SU-DHL-6 (cell line): ENCODE measurements at regions not wholly inside any gene's neighbourhood (a gene's known extent, or its start where the extent isn't known, plus 50 kb on each side); places are given as distances from the start of the nearest gene placed in this dataset.
"Not testable (repeated sequence)": the region's sequence is repeated elsewhere in the genome, so short reads cannot be mapped to it uniquely, and the experiment has no call there.

ENCODE experiments used
- H2AFZ ChIP-seq: fragments of 200-600 bp; sonication (generic); 2 replicates; pipeline ENCODE4 v1.6.1; 2014; ENCODE audit warnings: low read depth, mild to moderate bottlenecking, moderate library complexity, mixed read lengths, antibody characterized with exemption, low read length; ENCODE audit not compliant: severe bottlenecking
- H3F3A ChIP-seq: fragments of 200-600 bp; shearing (Covaris generic); 2 replicates; pipeline ENCODE4 v1.6.0; 2016; ENCODE audit warnings: antibody characterized with exemption, mild to moderate bottlenecking; ENCODE audit not compliant: insufficient read depth
- H3K27ac ChIP-seq: fragments of 200-600 bp; sonication (generic); 2 replicates; pipeline ENCODE4 v1.5.1; 2016; ENCODE audit warnings: low read depth, mild to moderate bottlenecking, low read length, moderate library complexity, mixed read lengths
- H3K27me3 ChIP-seq: fragments of 200-600 bp; sonication (generic), shearing (Covaris generic); 2 replicates; pipeline ENCODE4 v1.6.0; 2014; ENCODE audit warnings: mild to moderate bottlenecking, low read length
- H3K36me3 ChIP-seq: fragments of 200-600 bp; sonication (generic); 2 replicates; pipeline ENCODE4 v1.6.1; 2014; ENCODE audit warnings: mild to moderate bottlenecking, low read length, mixed read lengths
- H3K4me2 ChIP-seq: fragments of 300-600, 200-600 bp; shearing (Covaris generic), sonication (generic); 2 replicates; pipeline ENCODE4 v1.6.0; 2014; ENCODE audit warnings: low read length, low read depth, mild to moderate bottlenecking; ENCODE audit not compliant: poor library complexity, severe bottlenecking
- H3K4me3 ChIP-seq: fragments of 200-600 bp; sonication (generic); 2 replicates; pipeline ENCODE4 v1.5.1; 2014; ENCODE audit warnings: antibody characterized with exemption, low read length, mild to moderate bottlenecking, mixed read lengths; ENCODE audit not compliant: insufficient read depth, poor library complexity, severe bottlenecking
- H3K79me2 ChIP-seq: fragments of 200-600 bp; sonication (generic); 2 replicates; pipeline ENCODE4 v1.6.1; 2014; ENCODE audit warnings: mild to moderate bottlenecking, low read length, moderate library complexity; ENCODE audit not compliant: insufficient read depth
- H3K9ac ChIP-seq: fragments of 200-600 bp; sonication (generic); 2 replicates; pipeline ENCODE4 v1.7.0; 2014; ENCODE audit warnings: mild to moderate bottlenecking, low read length
- H3K9me2 ChIP-seq: fragments of 200-600 bp; sonication (generic); replicated peaks from 2 replicates; pipeline ENCODE4 v1.6.1; 2014; ENCODE audit warnings: low read length; ENCODE audit not compliant: insufficient read depth
- H3K9me3 ChIP-seq: fragments of 200-600 bp; sonication (generic); 2 replicates; pipeline ENCODE4 v1.6.1; 2014; ENCODE audit warnings: low read length, mixed read lengths; ENCODE audit not compliant: insufficient read depth
- H4K20me1 ChIP-seq: fragments of 200-600 bp; sonication (generic); 2 replicates; pipeline ENCODE4 v1.6.1; 2014; ENCODE audit warnings: low read depth, mild to moderate bottlenecking, antibody characterized with exemption, low read length, moderate library complexity, mixed read lengths
- EZH2phosphoT487 ChIP-seq: fragments of 200-600 bp; sonication (generic), shearing (Covaris generic); conservative IDR thresholded peaks from 2 replicates; pipeline ENCODE4 v1.6.1; 2018; ENCODE audit warnings: mild to moderate bottlenecking, antibody characterized with exemption, low read length, moderate library complexity, mixed read lengths
- TF ChIP-seq, protein P1 (sequence below): fragments of 200-600 bp; sonication (generic); IDR thresholded peaks from one replicate; pipeline ENCODE4 v1.5.1; 2017; ENCODE audit warnings: antibody characterized with exemption, mild to moderate bottlenecking, low read length, moderate library complexity; ENCODE audit not compliant: insufficient read depth, poor library complexity, severe bottlenecking

DNA sequence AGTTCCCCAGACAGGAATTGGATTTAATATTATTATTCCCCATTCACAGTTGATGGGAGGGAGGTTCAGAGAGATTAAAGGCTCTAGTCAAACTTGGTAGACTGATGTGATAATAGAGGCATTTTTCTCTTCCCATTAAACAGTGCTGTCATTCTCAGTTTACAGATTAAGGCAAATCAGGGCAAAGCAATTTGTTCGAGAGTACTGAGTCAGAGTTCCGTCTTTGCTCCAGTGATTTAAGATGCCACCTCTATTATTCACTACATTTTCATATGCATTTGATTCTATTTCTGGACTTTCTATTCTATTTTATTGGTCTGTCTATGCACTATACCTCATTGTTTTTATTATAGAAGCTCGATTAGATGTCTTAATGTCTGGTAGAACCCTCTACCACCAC lies 201.0 kb upstream of the RAI14 start:
- no peaks in the 10 kb centered on the region for H3F3A ChIP-seq
- H2AFZ ChIP-seq = no peak overlapping the region
- H3K79me2 ChIP-seq = no peaks in the 10 kb centered on the region
- H4K20me1 ChIP-seq = no peaks in the 10 kb centered on the region
- H3K27ac ChIP-seq = no peak overlapping the region
- H3K9ac ChIP-seq = no peak overlapping the region
- no peak for TF ChIP-seq EZH2phosphoT487
- TF ChIP-seq, protein P1, sequence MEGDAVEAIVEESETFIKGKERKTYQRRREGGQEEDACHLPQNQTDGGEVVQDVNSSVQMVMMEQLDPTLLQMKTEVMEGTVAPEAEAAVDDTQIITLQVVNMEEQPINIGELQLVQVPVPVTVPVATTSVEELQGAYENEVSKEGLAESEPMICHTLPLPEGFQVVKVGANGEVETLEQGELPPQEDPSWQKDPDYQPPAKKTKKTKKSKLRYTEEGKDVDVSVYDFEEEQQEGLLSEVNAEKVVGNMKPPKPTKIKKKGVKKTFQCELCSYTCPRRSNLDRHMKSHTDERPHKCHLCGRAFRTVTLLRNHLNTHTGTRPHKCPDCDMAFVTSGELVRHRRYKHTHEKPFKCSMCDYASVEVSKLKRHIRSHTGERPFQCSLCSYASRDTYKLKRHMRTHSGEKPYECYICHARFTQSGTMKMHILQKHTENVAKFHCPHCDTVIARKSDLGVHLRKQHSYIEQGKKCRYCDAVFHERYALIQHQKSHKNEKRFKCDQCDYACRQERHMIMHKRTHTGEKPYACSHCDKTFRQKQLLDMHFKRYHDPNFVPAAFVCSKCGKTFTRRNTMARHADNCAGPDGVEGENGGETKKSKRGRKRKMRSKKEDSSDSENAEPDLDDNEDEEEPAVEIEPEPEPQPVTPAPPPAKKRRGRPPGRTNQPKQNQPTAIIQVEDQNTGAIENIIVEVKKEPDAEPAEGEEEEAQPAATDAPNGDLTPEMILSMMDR = no peak
- H3K9me2 ChIP-seq = no peaks in the 10 kb centered on the region
- H3K4me3 ChIP-seq = no peak overlapping the region
- H3K9me3 ChIP-seq = no peaks in the 10 kb centered on the region
- H3K4me2 ChIP-seq = no peak overlapping the region
- no peaks in the 10 kb centered on the region for H3K27me3 ChIP-seq
- no peaks in the 10 kb centered on the region for H3K36me3 ChIP-seq

DNA sequence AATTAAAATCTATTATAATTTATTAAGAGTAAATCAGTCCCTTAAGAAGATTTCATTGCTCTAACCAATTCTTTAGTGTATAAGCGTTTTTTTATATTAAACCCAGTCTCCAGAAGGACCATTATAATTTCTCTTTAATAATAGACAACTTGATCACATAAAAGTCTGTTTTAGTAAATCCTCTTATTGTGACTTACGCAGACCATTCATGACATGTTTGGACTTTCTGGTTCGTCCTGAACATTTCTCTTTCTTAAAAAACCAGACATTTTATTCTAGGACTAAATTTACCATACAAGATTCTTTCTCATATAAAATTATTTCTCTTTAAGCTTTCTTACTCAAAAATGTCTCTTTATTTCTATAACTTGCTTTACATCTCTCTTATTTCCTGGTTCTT lies 196.2 kb upstream of the RAI14 start:
- Histone ChIP-seq H3K27me3 (no peaks in the 10 kb centered on the region), H3K9me3 (peaks cover 5% of the 10 kb centered on the region; the same call in 1 of the 2 replicates), H3K9ac (no peak overlapping the region), H3K79me2 (no peaks in the 10 kb centered on the region), H3K9me2 (no peaks in the 10 kb centered on the region), H4K20me1 (no peaks in the 10 kb centered on the region), H2AFZ (no peak overlapping the region), H3K27ac (no peak overlapping the region), H3F3A (no peaks in the 10 kb centered on the region), H3K36me3 (no peaks in the 10 kb centered on the region), H3K4me2 (no peak overlapping the region), H3K4me3 (no peak overlapping the region)
- no peak for TF ChIP-seq EZH2phosphoT487
- TF ChIP-seq, protein P1 = no peak

DNA sequence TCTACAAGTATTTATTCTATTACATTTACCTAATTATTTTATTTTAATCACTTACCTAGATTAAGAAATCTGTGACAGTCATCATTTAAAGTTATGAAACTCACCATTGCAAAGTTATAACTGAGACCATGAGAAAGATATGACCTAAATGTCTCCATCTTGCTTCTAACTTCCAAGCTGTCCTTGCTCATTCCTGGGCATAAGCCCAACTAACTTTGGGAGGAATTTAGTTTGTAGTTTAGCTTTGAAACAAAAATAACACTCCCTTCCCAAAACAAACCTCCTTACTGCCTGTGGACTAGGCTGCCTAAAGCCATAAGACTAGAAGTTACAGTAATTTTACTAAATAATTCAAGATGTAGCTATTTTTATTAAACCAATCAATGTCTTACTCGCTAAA lies 195.6 kb upstream of the RAI14 start:
- no peaks in the 10 kb centered on the region for H3K27me3 ChIP-seq
- peaks cover 5% of the 10 kb centered on the region; the same call in 1 of the 2 replicates for H3K9me3 ChIP-seq
- no peaks in the 10 kb centered on the region for H4K20me1 ChIP-seq
- H3K36me3 ChIP-seq = no peaks in the 10 kb centered on the region
- no peaks in the 10 kb centered on the region for H3F3A ChIP-seq
- H3K79me2 ChIP-seq = no peaks in the 10 kb centered on the region
- H3K4me2 ChIP-seq = no peak overlapping the region
- no peak overlapping the region for H3K4me3 ChIP-seq
- H3K27ac ChIP-seq = no peak overlapping the region
- no peaks in the 10 kb centered on the region for H3K9me2 ChIP-seq
- no peak overlapping the region for H3K9ac ChIP-seq
- no peak for TF ChIP-seq EZH2phosphoT487
- TF ChIP-seq, protein P1 = no peak
- no peak overlapping the region for H2AFZ ChIP-seq

DNA sequence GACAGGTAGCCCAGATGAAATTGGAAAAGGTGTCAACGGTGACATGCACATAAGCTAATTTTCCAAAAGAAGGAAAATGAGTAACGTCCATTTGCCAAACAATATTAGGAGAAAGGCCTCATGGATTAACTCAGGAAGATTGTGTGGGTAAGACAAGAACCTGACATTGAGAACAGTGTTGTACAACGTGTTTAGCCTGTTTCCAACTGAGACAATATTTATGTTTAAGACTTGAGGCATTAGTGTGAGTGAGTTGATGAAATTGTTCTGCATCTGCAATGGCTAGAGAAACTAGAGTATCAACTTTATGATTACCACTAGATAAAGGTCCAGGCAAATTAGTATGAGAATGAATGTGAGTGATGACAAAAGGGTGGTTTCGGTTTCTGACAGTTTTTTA lies 191.3 kb upstream of the RAI14 start:
- Histone ChIP-seq H3F3A (no peaks in the 10 kb centered on the region), H4K20me1 (no peaks in the 10 kb centered on the region), H3K4me3 (no peak overlapping the region), H3K27me3 (no peaks in the 10 kb centered on the region), H3K27ac (no peak overlapping the region), H3K79me2 (no peaks in the 10 kb centered on the region), H2AFZ (no peak overlapping the region), H3K9me3 (peaks cover 5% of the 10 kb centered on the region; the same call in 1 of the 2 replicates), H3K36me3 (no peaks in the 10 kb centered on the region), H3K9me2 (no peaks in the 10 kb centered on the region), H3K4me2 (peak overlapping the region; percentile 13), H3K9ac (no peak overlapping the region)
- TF ChIP-seq, protein P1 = no peak
- TF ChIP-seq EZH2phosphoT487 = no peak

DNA sequence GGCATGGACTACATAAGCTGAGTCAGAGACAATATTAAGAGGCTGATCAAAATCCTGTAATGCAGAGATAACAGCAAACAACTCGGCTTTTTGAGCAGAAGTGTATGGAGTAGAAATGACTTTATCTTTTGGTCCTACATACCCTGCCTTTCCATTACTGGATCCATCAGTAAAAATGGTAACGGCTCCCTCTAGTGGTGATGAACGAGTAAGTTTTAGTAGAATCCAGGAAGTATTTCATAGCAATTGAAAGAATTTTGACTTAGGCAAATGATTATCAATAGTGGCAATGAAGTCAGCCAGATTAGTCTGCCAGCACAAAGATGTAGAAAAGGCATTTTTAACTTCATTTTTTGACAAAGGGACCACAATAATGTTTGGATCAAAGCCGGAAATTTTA lies 190.8 kb upstream of the RAI14 start:
- H3K36me3 ChIP-seq, H3K9me3 ChIP-seq, H3K9ac ChIP-seq, H4K20me1 ChIP-seq, H3K79me2 ChIP-seq, H3K27me3 ChIP-seq, H3F3A ChIP-seq, H3K4me3 ChIP-seq, H3K27ac ChIP-seq, H3K9me2 ChIP-seq: not testable (repeated sequence)
- Histone ChIP-seq H2AFZ (peak overlapping the region; percentile 74), H3K4me2 (peak overlapping the region; percentile 13)
